ENCODE measurements at regions not wholly inside any gene's neighbourhood (a gene's known extent, or its start where the extent isn't known, plus 50 kb on each side); places are given as distances from the start of the nearest gene placed in this dataset.
A peak's percentile ranks its signal among the peaks of the same experiment; 100 is the strongest.

DNA sequence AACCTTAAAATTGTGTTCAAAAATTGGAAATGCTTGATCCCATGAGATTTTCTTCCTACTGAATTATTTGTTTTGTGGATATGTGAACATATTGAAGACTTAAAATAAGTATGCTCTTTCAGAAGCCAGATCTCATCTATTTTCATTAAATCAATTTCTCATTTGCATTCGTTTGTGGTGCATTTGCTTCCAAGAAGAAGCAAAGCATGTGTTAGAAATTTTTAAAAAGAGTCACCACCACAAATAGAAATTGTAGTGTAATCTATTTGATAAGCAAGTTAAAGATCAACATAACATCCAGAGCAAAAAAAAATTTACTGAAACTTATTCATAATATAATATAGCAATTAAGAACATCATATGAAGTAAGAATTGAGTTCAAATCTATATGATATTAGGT lies 300.9 kb upstream of the SYT4 start:
- FAIRE-seq = no peak
- TF ChIP-seq POLR2AphosphoS5 (IDR thresholded peaks at IDR 0.05; ENCODE audit: low read depth, low read length) = no peak
- TF ChIP-seq POLR2A (IDR thresholded peaks at IDR 0.05; ENCODE audit: low read depth, low read length) = no peak
- no peak for TF ChIP-seq TAF1 (IDR thresholded peaks at IDR 0.05; ENCODE audit: borderline replicate concordance, low read depth, low read length)

DNA sequence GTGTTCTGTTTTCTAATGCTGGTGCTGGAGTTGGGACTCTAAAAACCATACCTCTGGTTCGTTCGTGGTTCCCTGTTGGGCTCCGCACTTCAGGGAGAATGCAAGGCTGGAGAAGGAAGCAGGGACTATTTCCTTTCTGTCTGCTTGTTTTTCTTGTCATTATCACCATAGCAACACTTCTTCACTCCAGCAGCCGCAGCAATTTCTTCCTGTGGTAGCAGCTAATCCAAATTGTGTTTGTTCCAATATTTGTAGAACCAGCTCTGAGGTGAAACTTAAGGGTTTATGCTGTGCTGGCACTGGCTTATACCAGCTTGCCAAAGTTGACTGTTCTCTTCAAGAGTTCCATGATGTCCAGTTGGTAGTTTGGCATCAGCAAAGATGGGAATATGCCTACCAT lies 301.4 kb upstream of the SYT4 start:
- DNase-seq (ENCODE audit: insufficient read length) (no peak), FAIRE-seq (no peak)
- no peak for TF ChIP-seq TAF1 (IDR thresholded peaks at IDR 0.05; ENCODE audit: borderline replicate concordance, low read depth, low read length)
- no peak for TF ChIP-seq POLR2AphosphoS5 (IDR thresholded peaks at IDR 0.05; ENCODE audit: low read depth, low read length)
- no peak for TF ChIP-seq POLR2A (IDR thresholded peaks at IDR 0.05; ENCODE audit: low read depth, low read length)

More for the DNA sequence above, 300.9 kb upstream of the SYT4 start:
- no peak for DNase-seq (ENCODE audit: insufficient read length)

DNA sequence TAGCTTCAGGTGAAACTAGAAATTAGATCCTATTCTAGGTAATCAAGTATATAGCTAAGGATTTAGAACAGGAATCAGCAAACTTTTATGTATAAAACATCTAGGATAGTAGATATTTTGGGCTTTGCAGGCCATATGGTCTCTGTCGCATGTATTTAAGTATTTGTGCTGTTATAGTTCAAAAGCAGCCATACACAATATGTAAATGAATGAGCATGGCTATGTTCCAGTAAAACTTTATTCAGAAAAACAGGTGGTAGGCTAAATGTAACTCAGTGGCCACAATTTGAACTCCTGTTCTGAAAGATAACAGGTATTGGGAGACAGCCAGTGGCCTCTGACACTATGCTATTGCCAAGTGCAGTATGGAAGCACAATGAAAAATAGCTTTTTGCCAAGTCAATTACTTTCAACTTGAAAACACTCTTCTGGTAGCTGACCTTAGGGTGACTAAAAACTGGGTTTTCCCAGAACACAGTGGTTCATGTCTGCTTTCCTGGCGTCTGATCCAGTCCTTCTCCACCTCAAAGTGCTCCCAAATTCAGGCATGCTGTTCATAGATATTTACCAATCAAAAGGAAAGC lies 304.7 kb upstream of the SYT4 start:
- no peak for TF ChIP-seq POLR2A (IDR thresholded peaks at IDR 0.05; ENCODE audit: low read depth, low read length)
- no peak for TF ChIP-seq POLR2AphosphoS5 (IDR thresholded peaks at IDR 0.05; ENCODE audit: low read depth, low read length)
- TF ChIP-seq TAF1 (IDR thresholded peaks at IDR 0.05; ENCODE audit: borderline replicate concordance, low read depth, low read length) = no peak
- FAIRE-seq = no peak

DNA sequence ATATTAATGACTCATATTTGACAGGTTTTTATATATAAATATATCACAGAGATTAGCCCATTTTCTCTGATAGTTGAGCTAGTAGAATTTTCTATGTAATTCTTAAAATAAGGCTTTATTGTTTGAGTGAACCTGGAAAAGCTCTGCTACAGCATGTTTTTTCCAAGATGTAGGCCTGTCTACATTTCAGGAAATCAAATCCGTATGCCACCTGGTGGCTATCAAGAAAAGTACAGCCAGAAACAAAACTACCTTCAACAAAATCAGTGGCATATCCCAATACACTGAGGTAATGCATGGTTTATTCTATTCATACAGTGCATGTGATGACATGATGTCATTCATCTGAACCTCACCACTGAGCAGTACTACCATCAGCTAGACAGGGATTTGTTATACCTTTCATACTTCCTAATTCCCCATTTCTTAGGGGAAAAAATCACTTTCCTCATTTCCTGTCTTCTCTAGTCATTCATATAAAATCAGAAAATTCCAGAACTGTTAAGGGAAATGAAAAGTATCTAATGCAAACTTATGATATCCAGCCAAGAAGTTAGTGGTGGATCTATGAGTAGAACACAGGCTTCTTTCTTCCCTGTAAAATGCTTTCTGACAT lies 310.4 kb upstream of the SYT4 start:
- DNase-seq (ENCODE audit: insufficient read length) (no peak), FAIRE-seq (peak; percentile 33)
- TF ChIP-seq POLR2AphosphoS5 (IDR thresholded peaks at IDR 0.05; ENCODE audit: low read depth, low read length) = no peak
- TF ChIP-seq TAF1 (IDR thresholded peaks at IDR 0.05; ENCODE audit: borderline replicate concordance, low read depth, low read length) = no peak
- TF ChIP-seq POLR2A (IDR thresholded peaks at IDR 0.05; ENCODE audit: low read depth, low read length) = no peak

More for the DNA sequence above, 304.7 kb upstream of the SYT4 start:
- no peak for DNase-seq (ENCODE audit: insufficient read length)

DNA sequence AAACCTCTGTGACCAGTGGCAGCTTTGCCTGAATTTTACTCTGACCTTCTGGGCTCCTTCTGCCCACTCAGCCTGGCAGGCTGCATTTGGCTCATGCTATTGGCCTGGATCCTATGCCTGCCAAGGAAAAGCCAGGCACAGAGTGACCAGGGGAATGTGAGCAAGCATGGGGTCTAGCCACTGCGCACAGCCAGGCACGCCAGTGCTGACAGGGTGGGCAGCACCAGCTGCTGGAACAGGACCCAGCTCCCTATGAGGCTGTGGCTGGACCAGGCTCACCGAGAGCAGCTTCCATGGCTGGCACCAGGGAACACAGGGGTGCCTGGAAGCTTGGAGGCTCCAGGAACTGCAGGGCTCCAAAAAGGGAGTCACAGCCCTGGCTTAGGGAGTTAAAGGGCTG lies 311.5 kb upstream of the SYT4 start:
- FAIRE-seq (no peak), DNase-seq (ENCODE audit: insufficient read length) (no peak)
- TF ChIP-seq POLR2A (IDR thresholded peaks at IDR 0.05; ENCODE audit: low read depth, low read length) (no peak), POLR2AphosphoS5 (IDR thresholded peaks at IDR 0.05; ENCODE audit: low read depth, low read length) (no peak), TAF1 (IDR thresholded peaks at IDR 0.05; ENCODE audit: borderline replicate concordance, low read depth, low read length) (no peak)

DNA sequence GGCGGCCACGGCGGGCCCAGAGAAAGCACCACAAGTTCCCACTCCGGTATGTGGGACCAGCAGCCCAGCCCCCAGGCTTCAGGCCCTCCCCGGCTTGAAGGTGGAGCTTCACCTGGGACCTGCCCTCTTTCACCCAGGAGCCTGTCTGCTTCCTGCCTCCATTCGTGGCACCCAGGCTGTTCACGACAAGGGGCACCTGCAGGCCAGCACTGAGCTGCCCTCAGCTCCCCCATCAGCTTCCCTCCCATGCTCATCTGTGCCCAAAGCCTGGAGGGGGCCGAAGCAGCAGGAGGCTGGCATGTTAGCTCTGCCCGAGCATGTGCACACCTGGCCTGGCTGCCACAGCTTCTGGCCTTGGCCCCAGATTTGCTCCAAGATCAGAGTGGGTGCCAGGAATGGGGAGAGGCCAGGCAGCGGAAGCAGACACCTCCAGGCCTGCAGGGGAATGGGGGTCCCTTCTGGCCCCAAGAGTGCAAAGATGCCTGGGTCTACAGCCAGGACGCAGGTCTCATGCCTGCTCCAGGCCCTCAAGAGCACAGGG lies 312.4 kb upstream of the SYT4 start:
- no peak for TF ChIP-seq POLR2AphosphoS5 (IDR thresholded peaks at IDR 0.05; ENCODE audit: low read depth, low read length)
- no peak for TF ChIP-seq TAF1 (IDR thresholded peaks at IDR 0.05; ENCODE audit: borderline replicate concordance, low read depth, low read length)
- no peak for TF ChIP-seq POLR2A (IDR thresholded peaks at IDR 0.05; ENCODE audit: low read depth, low read length)
- FAIRE-seq (no peak), DNase-seq (ENCODE audit: insufficient read length) (no peak)

DNA sequence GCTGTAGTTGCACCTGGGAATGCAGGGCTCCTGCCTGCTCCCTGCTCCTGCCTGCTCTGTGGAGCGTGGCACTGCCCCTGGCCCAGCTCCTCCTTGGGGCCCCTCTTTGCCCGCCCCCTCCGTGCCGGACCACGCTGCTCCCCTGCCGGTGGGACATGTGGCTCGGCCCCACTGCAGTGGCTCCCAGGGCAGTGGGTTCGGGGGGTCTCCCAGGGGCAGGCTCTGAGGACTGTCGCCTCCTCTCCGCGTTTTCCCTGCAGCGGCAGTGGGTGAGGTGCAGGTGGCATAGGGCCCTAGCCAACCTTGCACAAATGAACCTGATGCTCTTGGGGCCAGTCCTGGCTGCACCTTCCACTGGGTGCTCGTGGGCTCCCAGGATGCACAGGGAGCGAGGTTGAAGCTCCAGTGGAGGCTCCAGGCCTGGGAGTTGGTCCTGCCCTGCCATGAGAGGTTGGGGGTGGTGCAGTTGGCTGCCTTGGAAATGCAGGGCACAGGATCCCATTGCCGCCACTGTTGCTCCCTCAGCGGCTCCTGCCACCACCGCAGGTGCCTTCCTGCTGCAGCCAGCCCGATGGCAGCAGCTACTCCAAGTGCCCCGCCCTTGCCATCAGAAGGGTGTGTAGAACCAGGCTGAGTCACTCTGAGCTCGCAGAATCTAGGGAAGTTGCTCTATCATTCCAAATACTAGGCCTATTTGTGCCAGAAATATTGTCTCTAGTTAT lies 313.1 kb upstream of the SYT4 start:
- no peak for TF ChIP-seq POLR2A (IDR thresholded peaks at IDR 0.05; ENCODE audit: low read depth, low read length)
- no peak for TF ChIP-seq TAF1 (IDR thresholded peaks at IDR 0.05; ENCODE audit: borderline replicate concordance, low read depth, low read length)
- TF ChIP-seq POLR2AphosphoS5 (IDR thresholded peaks at IDR 0.05; ENCODE audit: low read depth, low read length) = no peak
- no peak for FAIRE-seq
- DNase-seq (ENCODE audit: insufficient read length) = no peak

DNA sequence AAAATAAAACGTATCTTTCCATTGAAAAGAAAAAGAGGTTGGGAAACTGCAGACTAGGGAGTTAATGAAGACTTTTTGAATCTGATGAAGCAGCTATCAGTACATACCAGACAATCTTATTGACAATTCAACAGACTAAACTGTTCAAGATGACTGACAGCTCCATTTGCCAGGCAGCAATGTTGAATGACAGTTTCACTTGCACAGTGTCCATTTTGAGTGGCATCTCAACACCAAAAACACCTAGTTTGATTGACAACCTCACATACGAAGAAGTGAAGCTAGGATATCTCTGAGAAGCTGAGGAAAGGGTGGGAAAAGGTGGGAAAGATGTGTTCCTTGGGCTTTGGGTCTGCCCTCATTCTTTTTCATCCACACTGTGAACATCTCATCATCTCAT lies 315.0 kb upstream of the SYT4 start:
- FAIRE-seq (no peak), DNase-seq (ENCODE audit: insufficient read length) (no peak)
- TF ChIP-seq TAF1 (IDR thresholded peaks at IDR 0.05; ENCODE audit: borderline replicate concordance, low read depth, low read length) (no peak), POLR2AphosphoS5 (IDR thresholded peaks at IDR 0.05; ENCODE audit: low read depth, low read length) (no peak), POLR2A (IDR thresholded peaks at IDR 0.05; ENCODE audit: low read depth, low read length) (no peak)

DNA sequence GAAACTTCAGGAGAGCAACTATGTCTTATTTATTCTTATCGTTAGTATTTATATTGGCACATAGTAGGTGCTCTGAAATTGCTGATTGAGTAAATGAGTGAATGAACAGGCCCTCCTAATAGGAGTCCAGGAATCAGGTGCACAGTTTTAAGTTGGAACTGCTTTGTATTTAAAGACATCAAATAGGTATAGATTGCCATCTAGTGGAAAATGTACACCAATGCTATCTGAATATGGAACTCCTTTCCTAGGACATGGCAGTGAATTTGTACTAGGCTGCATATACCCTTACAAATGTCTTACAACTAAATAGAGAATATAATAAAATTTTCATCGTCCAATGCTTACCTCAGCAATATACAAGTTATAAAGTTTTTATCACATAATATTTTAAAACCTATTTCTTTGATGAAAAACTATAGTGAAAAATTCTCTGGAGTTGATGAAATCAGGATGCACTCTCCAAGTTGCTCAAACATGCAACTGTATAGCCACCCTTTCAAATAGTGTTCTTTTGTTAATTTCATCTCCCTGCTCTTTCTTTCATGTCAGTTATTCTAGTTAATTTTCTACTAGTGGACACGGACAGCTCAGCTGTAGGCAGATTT lies 318.9 kb upstream of the SYT4 start:
- FAIRE-seq (no peak), DNase-seq (ENCODE audit: insufficient read length) (no peak)
- TF ChIP-seq TAF1 (IDR thresholded peaks at IDR 0.05; ENCODE audit: borderline replicate concordance, low read depth, low read length) (no peak), POLR2A (IDR thresholded peaks at IDR 0.05; ENCODE audit: low read depth, low read length) (no peak), POLR2AphosphoS5 (IDR thresholded peaks at IDR 0.05; ENCODE audit: low read depth, low read length) (no peak)

DNA sequence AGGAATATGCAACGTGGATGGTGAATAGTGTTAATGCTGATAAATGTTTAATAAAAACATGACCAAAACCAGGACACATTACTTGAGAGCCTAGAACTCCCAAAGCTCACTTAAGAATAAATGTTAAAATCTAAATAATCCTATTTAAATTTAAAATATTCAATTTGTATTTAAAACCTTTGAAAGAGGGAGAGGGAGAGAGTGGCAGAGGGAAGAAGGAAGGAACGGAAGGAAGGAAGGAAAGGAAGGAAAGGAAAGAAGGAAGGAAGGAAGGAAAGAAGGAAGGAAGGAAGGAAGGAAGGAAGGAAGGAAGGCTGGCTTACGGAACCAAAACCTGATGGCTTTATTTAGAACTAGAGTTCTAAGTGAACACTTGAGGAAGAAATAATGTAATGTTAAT lies 324.1 kb upstream of the SYT4 start:
- TF ChIP-seq POLR2A (IDR thresholded peaks at IDR 0.05; ENCODE audit: low read depth, low read length) (no peak), TAF1 (IDR thresholded peaks at IDR 0.05; ENCODE audit: borderline replicate concordance, low read depth, low read length) (no peak), POLR2AphosphoS5 (IDR thresholded peaks at IDR 0.05; ENCODE audit: low read depth, low read length) (no peak)
- FAIRE-seq = no peak

DNA sequence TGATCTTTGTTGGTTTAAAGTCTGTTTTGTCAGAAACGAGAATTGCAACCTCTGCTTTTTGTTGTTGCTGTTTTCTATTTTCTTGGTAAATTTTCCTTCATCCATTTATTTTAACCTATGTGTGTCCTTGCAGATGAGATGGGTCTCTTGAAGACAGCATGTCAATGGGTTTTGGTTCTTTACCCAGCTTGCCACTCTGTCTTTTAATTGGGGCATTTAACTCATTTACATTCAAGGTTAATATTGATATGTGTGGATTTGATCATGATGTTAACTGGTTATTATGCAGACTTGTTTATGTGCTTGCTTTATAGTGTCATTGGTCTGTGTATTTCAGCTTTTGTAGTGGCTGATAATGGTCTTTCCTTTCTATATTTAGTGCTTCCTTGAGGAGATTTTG lies 327.9 kb upstream of the SYT4 start:
- FAIRE-seq = no peak
- TF ChIP-seq POLR2A (IDR thresholded peaks at IDR 0.05; ENCODE audit: low read depth, low read length) (no peak), POLR2AphosphoS5 (IDR thresholded peaks at IDR 0.05; ENCODE audit: low read depth, low read length) (no peak), TAF1 (IDR thresholded peaks at IDR 0.05; ENCODE audit: borderline replicate concordance, low read depth, low read length) (no peak)

More for the DNA sequence above, 324.1 kb upstream of the SYT4 start:
- no peak for DNase-seq (ENCODE audit: insufficient read length)

More for the DNA sequence above, 327.9 kb upstream of the SYT4 start:
- no peak for DNase-seq (ENCODE audit: insufficient read length)
